ACHN (cell line): ENCODE measurements at regions not wholly inside any gene's neighbourhood (a gene's known extent, or its start where the extent isn't known, plus 50 kb on each side); places are given as distances from the start of the nearest gene placed in this dataset.
"Not testable (repeated sequence)": the region's sequence is repeated elsewhere in the genome, so short reads cannot be mapped to it uniquely, and the experiment has no call there.

ENCODE experiments used
- DNase-seq: peaks from one replicate; pipeline ENCODE4 v3.0.0-alpha.2; 2015
- in situ Hi-C: cut with HindIII; loops from 2 replicates; pipeline ENCODE4 v1.10.0; 2017; ENCODE audit warnings: low sequenced_read_pairs, low pct_ligation_motif_present, low pct_unique_long_range_greater_than_20kb

DNA sequence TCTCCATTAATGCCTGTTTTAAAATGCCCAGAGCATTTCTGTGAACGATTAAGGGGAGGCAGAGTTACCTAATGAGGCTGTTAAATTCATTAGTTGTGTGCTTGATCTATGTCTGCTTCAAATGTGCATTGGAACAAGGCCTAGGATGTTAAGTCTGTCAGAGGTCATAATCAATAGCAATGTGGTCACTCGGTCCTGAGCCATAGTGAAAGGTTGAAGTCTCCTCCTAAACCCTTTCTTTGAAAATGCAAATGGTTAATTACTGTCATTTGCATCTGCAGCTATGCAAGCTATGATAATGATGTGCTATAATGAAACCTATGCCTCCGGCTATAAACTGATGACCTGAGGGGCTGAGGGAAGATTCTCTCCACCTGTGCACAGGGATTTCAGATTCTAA is 114.2 kb upstream of the NR5A2 start:
- in situ Hi-C loops = no loop called here
- no peak for DNase-seq

- in situ Hi-C loops = no loop called here
- DNase-seq = no peak
Measured at GRCh38 chr1:199914546-199914945, 113.0 kb upstream of the NR5A2 start.

GRCh38 chr1:199918196-199918769 is 109.2 kb upstream of the NR5A2 start:
- in situ Hi-C loops = no loop called here
- DNase-seq = no peak

GRCh38 chr1:199920635-199921034 is 106.9 kb upstream of the NR5A2 start:
- in situ Hi-C loops = no loop called here
- DNase-seq = no peak

GRCh38 chr1:199929556-199929955 is 98.0 kb upstream of the NR5A2 start:
- DNase-seq = no peak
- in situ Hi-C loops = no loop called here

GRCh38 chr1:199930067-199930466 is 97.4 kb upstream of the NR5A2 start:
- DNase-seq, in situ Hi-C loops: not testable (repeated sequence)

GRCh38 chr1:199931666-199932377 is 95.7 kb upstream of the NR5A2 start:
- in situ Hi-C loops = no loop called here
- no peak for DNase-seq

DNA sequence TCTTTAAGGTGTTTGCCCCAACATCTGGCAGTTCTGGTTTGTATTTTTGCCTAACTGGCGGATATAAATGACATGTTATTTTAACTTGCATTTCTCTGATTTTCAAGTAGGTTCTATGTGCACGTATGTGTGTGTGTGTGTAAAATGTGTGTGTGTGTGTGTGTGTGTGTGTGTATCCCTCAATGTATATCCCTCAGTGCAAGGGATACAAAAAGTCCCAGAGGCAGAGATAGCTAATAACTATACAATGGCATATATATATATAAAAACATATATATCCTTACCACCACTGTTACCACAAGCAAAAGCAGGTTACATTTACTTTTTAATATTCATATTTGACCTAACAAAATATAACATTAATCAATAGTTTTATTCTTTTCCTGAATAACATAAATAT is 95.0 kb upstream of the NR5A2 start:
- DNase-seq = no peak

GRCh38 chr1:199936441-199936840 is 91.1 kb upstream of the NR5A2 start:
- DNase-seq = no peak
- in situ Hi-C loops = no loop called here

More for the DNA sequence above, 95.0 kb upstream of the NR5A2 start:
- in situ Hi-C loops = no loop called here

GRCh38 chr1:199937161-199937560 is 90.3 kb upstream of the NR5A2 start:
- DNase-seq = no peak
- in situ Hi-C loops = no loop called here

DNA sequence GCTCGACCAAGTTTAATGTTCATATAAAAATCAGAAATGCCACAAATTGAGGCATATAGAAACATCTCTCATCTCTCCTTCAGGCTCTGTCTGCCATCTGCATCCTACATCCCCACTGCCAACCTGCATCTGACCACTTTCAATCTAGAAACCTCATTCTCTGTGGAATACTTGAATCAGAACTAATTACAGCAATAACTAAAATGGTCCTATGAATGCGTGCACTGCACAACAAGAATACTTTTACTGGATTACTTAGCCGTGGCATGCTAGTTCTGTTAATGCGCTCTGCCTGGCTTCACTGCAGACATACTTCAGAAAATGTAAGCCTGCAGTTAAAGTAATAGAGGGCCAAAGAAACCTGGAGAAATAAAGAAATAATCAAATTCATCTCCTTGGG is 89.8 kb upstream of the NR5A2 start:
- DNase-seq = no peak
- in situ Hi-C loops = no loop called here

GRCh38 chr1:199944986-199945385 is 82.5 kb upstream of the NR5A2 start:
- no peak for DNase-seq
- in situ Hi-C loops = no loop called here

- in situ Hi-C loops = no loop called here
Measured at GRCh38 chr1:199945591-199945990, 81.9 kb upstream of the NR5A2 start.

GRCh38 chr1:199946305-199947155 is 81.0 kb upstream of the NR5A2 start:
- DNase-seq = no peak
- in situ Hi-C loops = no loop called here

More at GRCh38 chr1:199945591-199945990, 81.9 kb upstream of the NR5A2 start:
- no peak for DNase-seq

- in situ Hi-C loops = no loop called here
Measured at GRCh38 chr1:199948587-199949280, 78.8 kb upstream of the NR5A2 start.

GRCh38 chr1:199951005-199951404 is 76.5 kb upstream of the NR5A2 start:
- in situ Hi-C loops, DNase-seq: not testable (repeated sequence)

More at GRCh38 chr1:199948587-199949280, 78.8 kb upstream of the NR5A2 start:
- no peak for DNase-seq

DNA sequence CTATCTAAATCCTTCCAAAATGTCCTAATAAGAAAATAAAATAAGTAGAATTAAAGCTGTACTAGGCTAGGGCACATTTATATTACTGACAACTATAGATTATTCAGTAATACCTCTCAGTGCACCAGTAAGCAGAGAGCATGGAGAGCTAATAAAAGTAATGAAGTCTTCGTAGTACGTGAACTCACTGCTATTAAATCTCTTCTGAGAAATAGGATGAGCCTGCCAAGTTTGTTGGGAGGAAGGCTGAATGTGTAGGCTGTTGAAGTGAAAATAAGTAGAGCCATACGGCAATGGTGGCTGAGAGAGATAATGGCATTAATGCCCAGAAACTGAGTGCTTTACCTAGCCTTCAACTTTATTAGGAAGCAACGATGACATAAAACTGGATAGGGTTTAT is 73.9 kb upstream of the NR5A2 start:
- no peak for DNase-seq

GRCh38 chr1:199954699-199955098 is 72.8 kb upstream of the NR5A2 start:
- peak; percentile 9 for DNase-seq
- in situ Hi-C loops = no loop called here

More for the DNA sequence above, 73.9 kb upstream of the NR5A2 start:
- in situ Hi-C loops = no loop called here

DNA sequence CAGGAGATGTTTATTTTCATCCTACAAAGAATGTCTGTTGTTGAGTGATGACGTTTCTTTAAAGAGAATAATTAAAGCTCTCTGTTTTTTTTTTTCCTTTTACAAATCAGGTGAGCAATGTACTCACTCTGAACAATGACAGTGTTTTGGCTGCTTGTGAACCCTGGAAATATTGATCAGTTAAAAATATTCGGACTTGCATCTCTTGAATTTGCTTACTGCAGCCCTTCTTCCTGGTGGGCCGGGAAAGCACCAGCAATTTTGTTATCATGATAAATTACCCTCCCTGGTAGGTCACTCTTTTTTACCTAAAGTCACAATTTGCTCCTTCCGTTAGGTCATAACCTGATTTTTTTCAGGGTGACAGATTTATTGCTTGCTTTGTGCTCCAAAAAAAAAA is 72.3 kb upstream of the NR5A2 start:
- DNase-seq = no peak
- in situ Hi-C loops = no loop called here
